ENCODE measurements at regions not wholly inside any gene's neighbourhood (a gene's known extent, or its start where the extent isn't known, plus 50 kb on each side); places are given as distances from the start of the nearest gene placed in this dataset.

DNA sequence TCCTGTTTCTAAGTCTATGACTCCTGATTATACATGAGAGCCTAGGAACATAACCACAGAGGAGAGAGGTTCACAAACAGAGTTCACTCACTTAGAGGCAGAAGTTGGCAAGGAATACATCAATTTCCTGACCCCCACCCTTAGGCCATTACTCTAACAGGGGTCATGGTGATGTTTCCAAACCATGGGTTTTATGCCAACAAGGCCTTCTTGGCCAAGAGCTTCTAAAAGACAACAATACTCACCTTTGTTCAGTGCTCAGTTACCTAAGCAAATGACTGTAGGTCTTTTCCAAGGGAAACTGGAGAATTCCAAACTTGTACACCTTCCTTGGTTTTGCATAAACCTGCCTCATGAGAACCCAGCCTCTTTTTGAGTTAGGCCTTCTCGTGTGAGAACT lies 52.6 kb downstream of the ERICH4 start:
- no peak for TF ChIP-seq CTCF (IDR thresholded peaks at IDR 0.05; ENCODE audit: extremely low read depth, insufficient read depth, missing control alignments)
- DNase-seq (ENCODE audit: low spot score) = no peak
- in situ Hi-C loops (cut with MboI; ENCODE audit: low pct_unique_long_range_greater_than_20kb, low sequenced_read_pairs, unreplicated experiment) = no loop called here

DNA sequence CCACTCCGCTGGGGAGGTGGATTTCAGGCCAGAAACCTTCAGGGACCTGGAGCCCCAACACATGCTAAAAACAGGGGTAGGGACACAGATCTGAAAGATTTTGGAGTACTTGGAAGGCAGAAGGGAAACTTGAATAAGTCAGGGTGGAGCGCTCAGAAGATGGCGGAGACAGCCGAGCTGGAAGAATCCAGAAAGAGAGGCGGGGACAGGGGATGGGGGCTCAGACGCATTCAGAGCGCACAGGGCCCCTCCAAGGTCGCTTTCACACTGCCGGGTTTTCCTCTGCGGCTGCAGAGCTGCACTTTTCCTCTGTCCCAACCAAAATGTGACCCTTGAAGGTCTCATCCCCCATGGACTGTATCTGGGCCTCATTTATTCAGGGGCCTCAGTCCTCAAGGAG lies 56.9 kb downstream of the ERICH4 start:
- in situ Hi-C loops (cut with MboI; ENCODE audit: low pct_unique_long_range_greater_than_20kb, low sequenced_read_pairs, unreplicated experiment) = no loop called here
- no peak for TF ChIP-seq CTCF (IDR thresholded peaks at IDR 0.05; ENCODE audit: extremely low read depth, insufficient read depth, missing control alignments)
- no peak for DNase-seq (ENCODE audit: low spot score)

DNA sequence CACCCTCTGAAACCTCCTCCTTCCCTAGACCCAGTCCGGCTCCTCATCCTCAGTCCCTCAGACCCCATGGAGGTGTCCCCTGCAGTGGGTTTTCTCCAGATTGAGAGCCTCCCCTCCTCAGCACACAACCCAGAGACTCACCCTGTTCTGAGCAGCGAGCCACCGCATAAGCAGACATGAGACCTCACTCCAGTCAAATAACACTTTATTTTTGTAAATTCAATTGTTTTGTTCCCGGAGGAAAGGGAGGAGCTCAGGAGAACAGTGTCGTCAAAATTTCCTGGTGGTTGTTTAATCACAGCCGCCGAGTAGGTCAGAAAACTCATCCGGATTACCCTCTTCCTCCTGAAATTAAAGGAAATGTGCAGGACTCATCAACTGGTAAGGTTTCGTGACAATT lies 57.5 kb downstream of the ERICH4 start:
- no peak for DNase-seq (ENCODE audit: low spot score)
- TF ChIP-seq CTCF (IDR thresholded peaks at IDR 0.05; ENCODE audit: extremely low read depth, insufficient read depth, missing control alignments) = no peak
- in situ Hi-C loops (cut with MboI; ENCODE audit: low pct_unique_long_range_greater_than_20kb, low sequenced_read_pairs, unreplicated experiment) = no loop called here

GRCh38 chr19:41501854-41502253 lies 58.9 kb downstream of the ERICH4 start:
- TF ChIP-seq CTCF (IDR thresholded peaks at IDR 0.05; ENCODE audit: extremely low read depth, insufficient read depth, missing control alignments) = no peak
- no peak for DNase-seq (ENCODE audit: low spot score)
- in situ Hi-C loops (cut with MboI; ENCODE audit: low pct_unique_long_range_greater_than_20kb, low sequenced_read_pairs, unreplicated experiment) = no loop called here

- no peak for TF ChIP-seq CTCF (IDR thresholded peaks at IDR 0.05; ENCODE audit: extremely low read depth, insufficient read depth, missing control alignments)
- no peak for DNase-seq (ENCODE audit: low spot score)
- in situ Hi-C loops (cut with MboI; ENCODE audit: low pct_unique_long_range_greater_than_20kb, low sequenced_read_pairs, unreplicated experiment) = no loop called here
Observed at GRCh38 chr19:41505105-41505504, 62.1 kb downstream of the ERICH4 start.

GRCh38 chr19:41510484-41510883 lies 65.5 kb upstream of the CEACAM21 start:
- no peak for TF ChIP-seq CTCF (IDR thresholded peaks at IDR 0.05; ENCODE audit: extremely low read depth, insufficient read depth, missing control alignments)
- no peak for DNase-seq (ENCODE audit: low spot score)
- in situ Hi-C loops (cut with MboI; ENCODE audit: low pct_unique_long_range_greater_than_20kb, low sequenced_read_pairs, unreplicated experiment) = no loop called here

- TF ChIP-seq CTCF (IDR thresholded peaks at IDR 0.05; ENCODE audit: extremely low read depth, insufficient read depth, missing control alignments) = no peak
- no peak for DNase-seq (ENCODE audit: low spot score)
- in situ Hi-C loops (cut with MboI; ENCODE audit: low pct_unique_long_range_greater_than_20kb, low sequenced_read_pairs, unreplicated experiment) = no loop called here
Observed at GRCh38 chr19:41511628-41512027, 64.3 kb upstream of the CEACAM21 start.
